GM12875 (cell line): ENCODE measurements at regions not wholly inside any gene's neighbourhood (a gene's known extent, or its start where the extent isn't known, plus 50 kb on each side); places are given as distances from the start of the nearest gene placed in this dataset.
"Not testable (repeated sequence)": the region's sequence is repeated elsewhere in the genome, so short reads cannot be mapped to it uniquely, and the experiment has no call there.

ENCODE experiments used
- H3K4me3 ChIP-seq: one replicate; pipeline ENCODE4 v1.5.1; 2011; ENCODE audit warnings: low read depth, low read length, control low read depth
- TF ChIP-seq, protein P1 (sequence below): IDR thresholded peaks from 2 replicates; pipeline ENCODE4 v1.5.1; 2011; ENCODE audit warnings: low read depth, mild to moderate bottlenecking, control low read depth, inconsistent platforms, low read length, moderate library complexity, borderline replicate concordance; ENCODE audit not compliant: insufficient read depth

- H3K4me3 ChIP-seq, result no peak overlapping the region
- TF ChIP-seq, protein P1, sequence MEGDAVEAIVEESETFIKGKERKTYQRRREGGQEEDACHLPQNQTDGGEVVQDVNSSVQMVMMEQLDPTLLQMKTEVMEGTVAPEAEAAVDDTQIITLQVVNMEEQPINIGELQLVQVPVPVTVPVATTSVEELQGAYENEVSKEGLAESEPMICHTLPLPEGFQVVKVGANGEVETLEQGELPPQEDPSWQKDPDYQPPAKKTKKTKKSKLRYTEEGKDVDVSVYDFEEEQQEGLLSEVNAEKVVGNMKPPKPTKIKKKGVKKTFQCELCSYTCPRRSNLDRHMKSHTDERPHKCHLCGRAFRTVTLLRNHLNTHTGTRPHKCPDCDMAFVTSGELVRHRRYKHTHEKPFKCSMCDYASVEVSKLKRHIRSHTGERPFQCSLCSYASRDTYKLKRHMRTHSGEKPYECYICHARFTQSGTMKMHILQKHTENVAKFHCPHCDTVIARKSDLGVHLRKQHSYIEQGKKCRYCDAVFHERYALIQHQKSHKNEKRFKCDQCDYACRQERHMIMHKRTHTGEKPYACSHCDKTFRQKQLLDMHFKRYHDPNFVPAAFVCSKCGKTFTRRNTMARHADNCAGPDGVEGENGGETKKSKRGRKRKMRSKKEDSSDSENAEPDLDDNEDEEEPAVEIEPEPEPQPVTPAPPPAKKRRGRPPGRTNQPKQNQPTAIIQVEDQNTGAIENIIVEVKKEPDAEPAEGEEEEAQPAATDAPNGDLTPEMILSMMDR, result no peak
Observed at GRCh38 chr2:167752734-167753133, 494.7 kb downstream of the STK39 start.

DNA sequence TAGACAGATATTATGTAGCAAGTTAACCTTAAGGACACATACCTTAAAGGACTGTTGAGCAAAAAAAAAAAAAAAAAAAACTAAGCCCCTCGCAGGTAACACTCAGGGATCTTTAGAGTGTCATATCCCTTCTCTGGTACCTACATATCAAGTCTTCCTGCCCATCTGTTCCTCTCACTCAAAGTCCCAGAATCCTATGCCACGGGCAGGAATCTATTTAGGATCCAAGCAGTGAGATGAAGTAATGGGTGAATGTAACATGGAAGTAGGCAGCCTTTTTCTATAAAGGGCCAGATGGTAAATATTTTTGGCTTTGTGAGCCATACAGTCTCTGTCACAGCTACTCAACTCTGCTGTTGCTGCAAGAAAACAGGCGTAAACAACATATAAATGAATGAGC lies 496.7 kb downstream of the STK39 start:
- TF ChIP-seq, protein P1, result no peak

DNA sequence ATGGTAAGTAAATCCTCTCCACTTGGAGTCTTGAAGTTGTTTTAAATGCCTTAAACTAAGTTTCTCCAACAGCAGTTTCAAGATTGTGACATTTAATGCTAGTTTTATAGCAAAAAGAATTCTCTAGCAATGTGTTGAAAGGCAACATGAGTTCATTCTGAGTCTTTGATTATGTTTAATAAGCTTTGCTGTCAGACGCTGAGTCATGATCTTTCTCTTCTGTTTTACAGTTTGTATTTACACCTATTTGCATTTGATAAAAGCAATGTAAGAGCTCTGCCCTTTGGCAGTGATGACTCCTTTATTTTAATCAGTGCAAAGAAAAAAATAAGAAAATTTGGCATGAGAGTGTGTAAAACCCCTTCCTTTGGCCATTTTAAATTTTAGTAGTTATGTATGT lies 497.7 kb downstream of the STK39 start:
- H3K4me3 ChIP-seq, result no peak overlapping the region
- TF ChIP-seq, protein P1, result no peak

More for the DNA sequence above, 496.7 kb downstream of the STK39 start:
- no peak overlapping the region for H3K4me3 ChIP-seq

DNA sequence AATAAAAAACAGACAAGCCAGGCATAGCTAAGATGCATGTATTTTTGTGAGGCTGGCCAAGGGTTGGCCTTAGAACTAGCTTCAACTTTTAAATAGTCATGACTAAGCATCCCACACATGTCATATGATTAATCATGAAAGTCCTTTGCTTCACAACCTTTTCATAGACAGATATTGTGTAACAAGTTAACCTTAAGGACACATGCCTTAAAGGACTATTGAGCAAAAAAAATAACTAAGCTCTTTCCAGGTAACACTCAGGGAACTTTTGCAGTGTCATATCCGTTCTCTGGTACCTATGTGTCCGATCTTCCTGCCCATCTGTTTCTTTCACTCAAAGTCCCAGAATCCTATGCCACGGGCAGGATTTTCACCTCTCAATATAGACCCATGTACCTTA lies 498.4 kb downstream of the STK39 start:
- H3K4me3 ChIP-seq, result no peak overlapping the region
- TF ChIP-seq, protein P1, result no peak

GRCh38 chr2:167748536-167748935 lies 498.9 kb downstream of the STK39 start:
- TF ChIP-seq, protein P1, result no peak
- no peak overlapping the region for H3K4me3 ChIP-seq

DNA sequence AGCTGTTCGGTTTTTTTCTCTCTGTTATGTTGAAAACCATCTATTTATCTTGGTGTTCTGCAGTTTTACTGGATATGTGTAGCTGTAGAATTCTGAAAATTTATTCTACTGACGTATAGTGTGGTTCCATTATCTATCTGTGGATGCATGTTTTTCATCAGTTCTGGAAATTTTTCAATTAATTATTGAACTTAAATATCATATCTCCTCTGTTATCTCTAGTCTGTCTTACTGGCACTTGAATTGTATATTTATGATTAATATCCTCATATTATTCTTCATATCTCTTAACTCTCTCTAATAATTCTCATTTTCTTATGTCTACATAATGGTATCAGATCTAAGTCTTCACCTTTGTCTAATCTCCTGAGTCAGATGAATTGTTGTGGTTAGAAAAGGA lies 501.7 kb downstream of the STK39 start:
- TF ChIP-seq, protein P1, result no peak
- H3K4me3 ChIP-seq, result no peak overlapping the region

- not testable (repeated sequence) for H3K4me3 ChIP-seq
Observed at GRCh38 chr2:167739921-167740320, 507.5 kb downstream of the STK39 start.

DNA sequence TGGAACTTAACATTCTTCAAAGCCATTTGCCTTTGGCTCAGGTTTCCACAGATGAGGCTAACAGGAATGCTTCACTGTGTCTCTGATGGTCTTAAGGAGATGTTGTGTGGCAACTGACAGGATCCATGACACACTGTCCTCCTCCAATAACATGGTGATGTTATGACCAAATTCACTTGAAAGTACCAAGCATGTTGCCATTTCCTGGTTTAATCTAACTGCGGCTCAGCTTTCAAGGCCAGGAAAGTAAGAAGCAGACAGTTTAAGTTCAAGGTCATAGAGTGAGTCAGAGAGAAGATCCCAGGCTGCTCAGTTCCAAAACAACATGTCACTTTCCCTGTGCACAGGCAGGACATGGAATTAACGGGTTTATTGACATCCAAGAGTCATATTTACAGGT lies 513.6 kb downstream of the STK39 start:
- TF ChIP-seq, protein P1, result no peak
- H3K4me3 ChIP-seq, result no peak overlapping the region
